GM18502 (cell line): ENCODE measurements at regions not wholly inside any gene's neighbourhood (a gene's known extent, or its start where the extent isn't known, plus 50 kb on each side); places are given as distances from the start of the nearest gene placed in this dataset.
"Not testable (repeated sequence)": the region's sequence is repeated elsewhere in the genome, so short reads cannot be mapped to it uniquely, and the experiment has no call there.

Experiments used
- ATAC-seq: cut with Tn5 transposase; IDR thresholded peaks from one replicate; pipeline ENCODE4 v1.9.1; 2021; ENCODE audit warnings: mild to moderate bottlenecking; ENCODE audit not compliant: unreplicated experiment, poor library complexity

DNA sequence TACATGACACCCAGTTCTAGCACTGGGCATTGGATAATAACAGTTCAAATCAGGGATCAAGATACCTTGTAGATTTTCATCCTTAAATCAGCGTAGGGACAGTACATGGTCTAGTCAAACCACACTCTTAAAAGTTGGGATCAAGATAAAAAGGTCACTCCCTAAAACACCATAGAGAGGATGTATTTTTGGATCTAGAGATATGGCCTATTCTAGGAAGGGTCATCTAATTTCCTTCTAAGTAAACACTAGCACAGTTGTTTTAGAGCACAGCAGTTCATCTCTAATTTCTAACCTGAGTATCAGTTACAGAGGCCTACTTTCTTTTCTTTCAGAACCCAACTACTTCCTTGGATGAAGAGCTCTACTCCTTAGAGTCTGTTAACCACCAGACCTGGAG is 166.4 kb upstream of the GRIN3A start:
- ATAC-seq = no peak

DNA sequence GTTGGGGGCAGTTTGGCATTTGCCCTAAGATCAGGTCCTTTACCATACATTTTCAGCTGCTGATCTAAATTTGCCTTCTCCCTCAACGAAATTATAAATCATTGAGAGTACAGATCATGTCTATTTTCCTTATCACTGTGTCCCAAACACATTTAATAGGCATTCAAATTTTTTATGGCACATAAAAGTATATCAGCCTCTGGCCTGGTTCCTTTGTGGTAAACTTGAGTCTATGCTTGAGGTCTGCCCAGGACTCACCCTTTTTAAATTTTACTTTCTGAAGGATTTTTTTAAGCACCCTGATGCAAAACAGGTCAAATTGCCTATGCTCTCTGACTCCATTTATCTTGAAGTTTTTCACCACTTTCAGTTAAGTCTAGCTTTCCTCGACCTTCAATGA is 163.6 kb upstream of the GRIN3A start:
- ATAC-seq = no peak

DNA sequence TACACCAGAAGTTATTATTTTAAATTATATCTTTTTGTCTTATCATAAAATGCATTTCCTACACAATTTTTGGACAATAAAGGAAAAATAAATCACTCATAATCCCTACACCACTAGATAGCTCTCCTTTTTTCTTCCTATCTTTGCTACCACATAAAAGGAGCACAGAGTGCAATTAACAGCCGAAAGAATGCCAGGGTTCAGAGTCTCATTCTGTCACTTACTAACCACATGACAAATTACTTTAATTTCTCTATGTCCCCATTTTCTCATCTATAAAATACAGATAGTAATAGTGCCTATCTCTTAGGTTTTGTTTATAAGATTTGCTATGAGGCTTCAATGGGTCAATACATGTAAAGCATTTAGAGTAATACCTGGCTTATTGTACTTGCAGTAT is 158.7 kb upstream of the GRIN3A start:
- no peak for ATAC-seq

DNA sequence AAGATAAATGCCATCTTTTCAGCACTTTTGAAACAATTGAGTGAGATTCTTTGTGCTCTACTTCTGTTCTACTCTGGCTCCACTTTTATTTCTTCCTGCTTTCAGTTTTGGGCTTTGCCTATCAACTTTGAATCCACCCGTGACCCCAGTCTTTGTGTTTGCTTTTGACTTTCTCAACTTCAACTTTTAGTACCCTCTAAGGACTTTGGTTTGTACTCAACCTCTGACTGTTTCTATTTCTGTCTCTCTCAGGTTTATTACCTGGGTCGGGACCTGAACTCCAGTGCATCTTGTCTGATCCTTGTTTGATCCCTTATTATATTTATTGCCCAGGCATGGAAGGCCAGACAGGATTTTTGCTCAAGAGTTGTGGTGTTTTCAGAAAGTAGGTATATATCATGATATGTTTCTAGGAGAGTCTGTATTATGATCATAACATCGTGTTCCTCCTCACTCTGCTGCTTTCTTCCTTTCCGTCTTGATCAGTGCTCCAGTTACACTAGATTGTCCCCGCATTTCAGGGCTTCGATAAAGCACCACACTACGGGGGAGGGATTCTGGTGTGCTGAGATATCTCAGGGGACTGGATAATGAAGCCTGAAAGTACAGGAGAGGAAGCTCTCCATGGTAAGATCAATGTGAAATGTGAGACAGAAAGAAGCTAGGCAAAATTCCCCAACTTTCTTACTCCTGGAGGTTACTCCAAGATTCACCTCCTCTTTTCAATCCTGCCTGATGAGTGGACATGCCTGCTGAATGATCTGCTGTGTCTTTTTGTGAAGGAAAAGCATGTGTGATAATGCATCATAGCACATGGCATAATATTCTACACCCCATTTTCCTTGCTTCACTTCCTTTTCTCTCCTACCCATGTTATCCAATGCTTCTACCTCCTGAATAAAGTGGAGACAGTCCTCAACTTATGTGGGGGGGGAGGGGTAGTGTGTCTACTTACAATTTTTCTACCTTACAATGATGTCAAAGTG is 155.5 kb upstream of the GRIN3A start:
- no peak for ATAC-seq

DNA sequence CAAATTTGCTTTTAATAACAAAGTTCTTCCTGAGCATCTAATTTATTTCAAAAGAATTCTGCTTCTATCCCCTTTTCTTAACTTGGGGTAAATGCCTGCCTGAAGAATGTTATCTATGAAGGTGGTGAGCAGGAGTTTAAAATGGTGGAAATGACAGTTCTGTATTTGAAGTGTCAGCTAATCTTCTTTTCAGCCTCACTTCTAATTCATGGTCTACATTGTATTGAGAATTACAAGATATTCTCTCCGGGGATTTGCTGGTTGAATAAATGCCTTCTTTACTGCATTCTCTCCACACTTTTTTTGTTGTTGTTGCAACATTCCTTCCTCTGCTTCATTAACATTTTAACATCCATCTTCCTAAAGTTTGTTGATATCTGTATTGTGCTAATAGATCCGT is 143.1 kb upstream of the GRIN3A start:
- ATAC-seq = no peak

DNA sequence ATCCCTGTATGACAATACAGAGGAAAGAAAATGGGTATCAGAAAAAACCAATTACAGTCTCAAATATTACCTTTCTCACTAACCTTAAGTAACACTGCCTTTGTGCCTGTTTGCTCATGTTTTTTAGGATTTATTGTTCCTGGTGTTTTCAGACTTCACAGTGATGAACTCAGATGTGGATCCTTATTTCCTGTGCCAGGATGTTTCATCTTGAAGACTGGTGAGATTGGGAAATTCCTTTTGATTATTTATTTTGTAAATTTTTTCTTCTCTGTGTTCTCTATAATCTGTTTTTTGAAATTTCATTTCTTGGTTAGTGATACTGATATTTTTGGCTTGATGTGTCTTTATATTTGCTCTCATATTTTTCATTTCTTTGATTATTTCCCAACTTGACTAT is 142.4 kb upstream of the GRIN3A start:
- no peak for ATAC-seq

DNA sequence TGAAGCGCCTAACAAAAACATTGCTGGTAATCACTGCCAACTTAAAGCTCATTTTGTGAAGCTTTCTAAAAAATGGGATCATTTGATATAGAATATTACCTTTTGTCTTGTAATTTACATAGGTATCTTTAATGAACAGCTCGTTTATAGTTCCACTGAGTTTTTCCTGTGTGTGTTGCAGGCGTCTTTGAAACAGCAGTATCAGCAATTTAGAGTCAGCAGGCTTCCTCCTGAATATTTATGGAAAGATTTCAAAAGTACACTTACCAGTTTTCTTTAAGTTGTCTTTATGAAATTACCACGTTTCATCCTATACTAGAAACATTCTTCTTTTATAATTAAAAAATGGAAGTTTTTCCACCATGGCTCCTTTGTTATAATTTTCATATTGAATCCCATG is 140.3 kb upstream of the GRIN3A start:
- no peak for ATAC-seq

DNA sequence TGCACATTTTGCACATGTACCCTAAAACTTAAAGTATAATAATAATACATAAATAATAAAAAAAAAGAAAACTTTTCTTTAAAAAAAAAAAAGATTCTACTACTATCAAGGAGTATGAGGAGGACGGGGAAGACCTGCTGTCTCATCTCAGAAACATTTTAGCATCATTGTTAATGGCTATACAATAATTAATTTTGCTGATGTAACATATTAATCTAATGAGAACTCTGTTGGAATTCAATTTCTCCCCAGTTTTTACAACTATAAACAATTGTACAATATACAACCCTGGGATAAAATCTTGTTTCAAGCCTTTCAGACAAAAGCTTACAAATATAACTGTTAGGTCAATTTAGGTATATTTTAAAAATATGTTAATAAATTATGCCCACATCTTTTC is 139.0 kb upstream of the GRIN3A start:
- no peak for ATAC-seq

DNA sequence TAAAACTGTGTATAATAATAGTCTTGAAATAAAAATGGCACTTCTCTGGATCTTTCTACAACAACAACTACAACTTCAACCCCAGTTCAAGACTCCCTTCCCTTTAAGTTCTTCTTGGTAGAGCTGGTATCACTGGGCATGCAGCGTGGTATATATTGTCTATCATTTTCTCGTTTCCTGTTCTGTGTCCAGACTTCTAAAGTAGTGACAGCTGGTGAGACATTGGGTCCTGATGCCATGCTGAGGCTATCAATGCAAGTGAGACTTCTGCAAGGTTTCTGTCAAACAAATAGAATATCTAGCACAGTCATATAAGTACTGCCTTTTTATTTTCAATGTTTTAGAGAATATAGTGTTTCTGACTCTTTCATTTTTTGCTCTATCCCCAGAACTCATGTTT is 123.0 kb upstream of the GRIN3A start:
- ATAC-seq = no peak

DNA sequence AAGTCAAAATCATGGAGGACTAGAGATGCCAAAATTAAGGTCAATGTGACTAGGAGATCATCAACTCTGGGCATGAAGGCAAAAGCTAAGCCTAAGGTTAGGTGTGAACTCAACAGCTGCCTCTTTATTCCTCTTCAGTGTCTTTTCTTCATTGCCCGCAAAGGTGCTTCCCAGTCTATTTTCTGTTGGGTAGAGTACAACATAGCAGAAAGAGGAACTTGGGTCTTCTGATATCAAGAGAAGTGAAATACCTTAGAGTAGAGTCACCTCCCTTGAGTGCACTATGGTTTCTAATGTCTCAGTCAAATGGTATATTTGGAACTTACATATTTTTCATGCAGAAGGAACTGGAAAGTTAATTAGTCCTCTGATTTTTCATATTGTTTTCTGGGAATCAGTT is 122.5 kb upstream of the GRIN3A start:
- ATAC-seq = peak; percentile 69

DNA sequence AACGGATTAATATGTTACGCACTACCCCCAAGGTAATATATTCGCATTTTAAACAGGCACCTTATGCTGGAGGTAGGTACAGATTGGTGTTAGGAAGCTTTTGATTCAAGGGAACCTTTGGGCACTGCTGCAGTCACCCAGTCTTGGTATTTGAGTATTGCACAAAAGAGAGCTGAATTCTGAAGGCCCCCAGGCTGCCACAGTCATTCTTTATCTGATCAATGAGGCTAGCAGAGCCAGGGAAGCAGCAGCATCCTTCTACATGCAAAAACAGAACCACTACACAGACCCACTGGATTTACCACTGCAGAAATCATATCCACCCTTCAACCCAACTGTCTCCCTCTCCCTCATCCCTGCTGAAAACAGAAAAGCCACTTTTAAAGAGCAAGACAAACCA is 121.2 kb upstream of the GRIN3A start:
- ATAC-seq = no peak

DNA sequence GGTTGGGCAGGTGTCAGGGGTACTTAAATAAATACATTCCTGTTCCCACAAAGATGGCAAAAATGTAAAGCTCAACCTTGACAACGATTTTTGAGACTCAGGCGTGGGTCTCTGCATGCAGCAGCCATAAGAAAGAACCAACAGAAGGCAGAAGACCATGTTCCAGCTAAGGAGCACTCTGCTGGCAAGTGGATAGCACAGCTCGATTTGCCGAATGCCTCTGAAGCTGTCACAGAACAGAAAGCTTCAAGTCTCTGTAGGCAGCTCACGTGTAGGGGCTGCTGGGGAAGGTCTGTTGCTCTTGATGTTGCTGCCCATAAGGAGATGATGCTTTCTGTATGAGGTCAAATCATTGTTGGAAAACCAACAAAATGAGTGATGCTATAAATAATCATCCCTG is 119.6 kb upstream of the GRIN3A start:
- no peak for ATAC-seq

DNA sequence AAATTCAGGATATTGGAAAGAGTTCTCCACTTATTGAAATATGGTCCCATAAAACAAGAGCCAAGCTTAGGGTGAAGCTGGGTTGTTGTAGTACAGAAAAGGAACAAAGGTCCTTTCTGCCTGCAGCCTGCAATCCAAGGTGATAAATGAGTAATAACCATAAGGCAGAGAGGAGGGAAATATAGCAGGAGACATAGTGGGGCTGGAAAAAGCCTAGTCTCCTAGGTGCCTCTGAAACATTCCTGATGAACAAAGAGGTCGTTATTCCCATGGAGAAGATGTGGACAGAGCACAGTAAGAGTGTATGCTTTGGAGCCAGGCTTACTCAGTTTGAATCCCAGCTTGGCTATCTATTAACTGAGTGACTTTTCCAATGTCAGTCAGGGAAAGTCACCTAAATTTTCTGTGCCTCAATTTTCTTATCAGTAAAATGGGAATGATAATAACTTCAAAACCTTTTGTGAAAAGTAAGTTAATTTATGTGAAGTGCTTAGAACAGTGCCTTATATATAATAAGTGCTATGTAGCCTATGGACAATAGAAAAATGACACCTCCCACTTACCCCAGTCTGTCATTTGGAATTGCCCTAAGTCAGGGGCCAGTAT is 110.8 kb upstream of the GRIN3A start:
- ATAC-seq = no peak

DNA sequence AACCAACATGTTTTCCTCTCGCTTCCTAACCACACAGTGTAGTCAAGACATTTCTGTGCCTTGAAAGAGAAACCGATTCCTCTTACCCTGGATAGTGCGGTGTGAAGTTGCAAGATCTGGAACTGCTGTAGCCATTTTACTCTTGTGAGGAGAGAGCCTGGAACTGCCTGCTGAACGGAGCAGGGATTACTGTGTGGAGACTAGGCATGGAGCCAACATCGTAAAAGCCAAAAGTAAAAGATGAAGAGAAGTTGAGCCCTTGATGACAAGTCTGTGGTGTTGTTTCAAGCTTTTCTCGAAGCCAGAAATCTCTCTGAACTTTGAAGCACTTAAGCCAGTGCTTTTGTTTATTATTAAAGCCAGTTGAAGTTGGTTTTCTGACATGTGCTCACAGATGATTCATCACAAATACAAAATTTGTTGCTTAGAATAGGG is 110.1 kb upstream of the GRIN3A start:
- no peak for ATAC-seq

DNA sequence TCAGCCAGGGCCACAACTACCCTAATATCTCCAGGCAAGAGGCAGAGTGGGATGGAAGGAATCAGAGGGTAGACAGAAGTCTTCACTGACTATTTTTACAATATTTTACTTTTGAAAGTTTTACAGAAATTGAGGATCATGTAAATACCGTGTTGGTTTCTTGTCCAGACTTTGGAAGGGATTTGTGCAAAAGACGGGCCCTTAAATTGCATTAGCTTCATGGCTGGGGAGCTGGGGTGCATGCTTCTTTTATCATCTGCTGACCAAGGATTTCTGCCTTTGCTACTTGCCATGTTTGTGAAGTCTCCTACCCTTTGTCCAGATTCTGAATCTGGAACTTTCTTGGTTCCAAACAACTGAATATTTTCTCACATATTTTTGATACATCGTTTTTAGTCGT is 107.7 kb upstream of the GRIN3A start:
- no peak for ATAC-seq

DNA sequence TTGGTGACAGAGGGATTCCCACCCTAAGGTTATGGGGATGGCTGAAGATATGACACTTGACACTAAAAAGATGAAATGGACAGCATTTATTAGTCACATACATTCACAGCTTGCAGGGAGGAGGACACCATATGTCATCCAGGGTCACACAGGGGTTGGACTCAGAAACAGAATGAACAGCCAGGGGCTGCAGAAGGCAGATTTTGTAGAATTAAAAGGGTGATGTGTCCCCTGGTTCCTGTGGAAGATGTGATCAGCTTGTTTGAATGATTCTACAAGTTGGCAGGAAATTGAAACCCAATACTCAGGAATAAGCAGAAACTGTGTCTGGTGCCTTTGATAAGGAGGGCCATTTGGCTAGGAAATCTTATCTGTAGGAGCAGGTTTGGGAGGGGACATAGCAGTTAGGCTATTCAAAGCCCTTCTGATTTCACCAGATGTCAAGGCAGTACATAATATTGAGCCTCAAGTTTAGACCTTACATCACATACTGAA is 102.3 kb upstream of the GRIN3A start:
- no peak for ATAC-seq

DNA sequence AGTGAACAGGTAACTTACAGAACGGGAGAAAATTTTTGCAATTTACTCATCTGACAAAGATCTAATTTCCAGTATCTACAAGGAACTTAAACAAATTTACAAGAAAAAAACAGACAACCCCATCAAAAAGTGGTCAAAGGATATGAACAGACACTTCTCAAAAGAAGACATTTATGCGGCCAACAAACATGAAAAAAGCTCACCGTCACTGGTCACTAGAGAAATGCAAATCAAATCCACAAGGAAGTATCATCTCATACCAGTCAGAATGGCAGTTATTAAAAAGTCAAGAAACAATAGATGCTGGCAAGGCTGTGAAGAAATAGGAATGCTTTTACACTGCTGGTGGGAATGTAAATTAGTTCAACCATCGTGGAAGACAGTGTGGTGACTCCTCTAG is 100.5 kb upstream of the GRIN3A start:
- ATAC-seq = not testable (repeated sequence)

DNA sequence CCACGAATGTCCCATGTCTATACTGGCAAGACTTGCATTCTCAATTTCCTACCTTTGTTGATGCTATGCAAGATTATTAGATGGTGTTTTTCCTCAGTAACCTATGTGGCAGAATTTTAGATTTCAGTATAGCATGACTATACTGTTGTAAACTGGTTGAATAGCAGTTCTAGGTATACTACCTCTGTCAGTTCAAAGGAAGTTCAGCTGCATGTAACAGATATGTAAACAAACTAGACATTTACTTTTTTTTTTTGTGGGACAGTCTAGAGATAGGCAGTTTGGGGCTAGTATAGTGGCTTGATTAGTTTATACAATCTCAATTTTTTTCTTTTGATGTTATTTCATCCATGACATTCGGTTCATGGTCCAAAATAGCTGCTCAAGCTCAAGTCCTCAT is 97.6 kb upstream of the GRIN3A start:
- no peak for ATAC-seq

DNA sequence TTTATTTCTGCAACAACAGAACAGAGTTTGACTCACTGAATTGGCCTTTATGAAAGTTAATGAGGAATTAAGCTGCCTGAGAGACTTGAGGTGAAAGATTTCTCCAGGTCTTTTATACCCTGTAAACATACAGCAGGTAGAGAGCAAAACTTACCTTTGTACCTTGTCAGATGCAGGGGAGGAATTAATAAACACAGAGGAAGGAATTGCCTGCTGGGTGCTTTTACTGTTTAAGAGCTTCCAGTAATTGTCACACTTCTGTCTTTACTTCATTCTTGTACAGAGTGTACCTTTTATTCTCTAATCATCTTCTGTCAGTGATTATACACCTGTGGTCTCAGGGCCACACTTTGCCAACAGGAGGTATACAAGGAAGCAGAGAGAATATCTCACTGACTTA is 94.0 kb upstream of the GRIN3A start:
- ATAC-seq = no peak

DNA sequence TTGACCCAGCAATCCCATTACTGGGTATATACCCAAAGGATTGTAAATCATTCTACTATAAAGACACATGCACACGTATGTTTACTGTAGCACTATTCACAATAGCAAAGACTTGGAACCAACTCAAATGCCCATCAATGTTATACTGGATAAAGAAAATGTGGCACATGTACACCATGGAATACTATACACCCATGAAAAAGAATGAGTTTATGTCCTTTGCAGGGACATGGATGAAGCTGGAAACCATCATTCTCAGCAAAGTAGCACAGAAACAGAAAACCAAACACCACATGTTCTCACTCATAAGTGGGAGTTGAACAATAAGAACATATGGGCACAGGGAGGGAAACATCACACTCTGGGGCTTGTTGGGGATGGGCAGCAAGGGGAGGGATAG is 83.0 kb upstream of the GRIN3A start:
- ATAC-seq = not testable (repeated sequence)

DNA sequence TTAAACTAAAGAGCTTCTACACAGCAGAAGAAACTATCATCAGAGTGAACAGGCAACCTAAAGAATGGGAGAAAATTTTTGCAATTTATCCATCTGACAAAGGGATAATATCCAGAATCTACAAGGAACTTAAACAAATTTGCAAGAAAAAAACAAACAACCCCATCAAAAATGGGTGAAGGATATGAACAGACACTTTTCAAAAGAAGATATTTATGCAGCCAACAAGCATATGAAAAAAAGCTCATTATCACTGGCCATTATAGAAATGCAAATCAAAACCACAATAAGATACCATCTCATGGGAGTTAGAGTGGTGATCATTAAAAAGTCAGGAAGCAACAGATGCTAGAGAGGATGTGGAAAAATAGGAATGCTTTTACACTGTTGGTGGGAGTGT is 82.5 kb upstream of the GRIN3A start:
- not testable (repeated sequence) for ATAC-seq

DNA sequence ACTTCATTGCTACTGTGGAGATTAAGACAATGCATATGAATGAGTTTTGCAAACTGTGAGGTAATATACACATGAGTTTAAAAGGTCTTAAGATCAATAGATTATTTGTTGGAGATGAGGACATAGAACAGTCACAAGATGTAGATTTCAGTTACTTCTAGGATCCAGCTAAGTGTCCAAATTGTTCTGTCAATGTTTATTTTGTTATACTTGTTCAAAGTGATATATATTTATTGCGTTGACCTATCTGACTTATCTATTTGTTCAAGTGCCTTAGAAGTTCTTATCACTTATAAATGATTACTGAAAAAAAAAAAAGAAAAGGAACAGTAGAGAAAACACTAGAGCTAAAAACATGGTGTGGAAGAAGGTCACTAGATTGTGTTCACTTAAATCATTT is 75.6 kb upstream of the GRIN3A start:
- ATAC-seq = no peak
